Progenitor cell of endocrine pancreas (in vitro differentiated cells): ENCODE measurements at regions not wholly inside any gene's neighbourhood (a gene's known extent, or its start where the extent isn't known, plus 50 kb on each side); places are given as distances from the start of the nearest gene placed in this dataset.

ENCODE experiments used
- DNase-seq: peaks from one replicate; pipeline ENCODE4 v3.0.0; 2021; ENCODE audit warnings: low spot score; ENCODE audit not compliant: unreplicated experiment
- H3K27ac Mint-ChIP-seq: 2 replicates; pipeline ENCODE4 v1.8.0; 2021; ENCODE audit warnings: mild to moderate bottlenecking, moderate library complexity, mixed read lengths
- H3K27me3 Mint-ChIP-seq: 2 replicates; pipeline ENCODE4 v1.8.0; 2021; ENCODE audit warnings: mixed read lengths
- H3K36me3 Mint-ChIP-seq: 2 replicates; pipeline ENCODE4 v1.8.0; 2022; ENCODE audit warnings: mixed read lengths; ENCODE audit not compliant: insufficient read depth
- H3K4me1 Mint-ChIP-seq: 2 replicates; pipeline ENCODE4 v1.8.0; 2021; ENCODE audit warnings: low read depth, mixed read lengths
- H3K4me3 Mint-ChIP-seq: 2 replicates; pipeline ENCODE4 v1.8.0; 2021; ENCODE audit warnings: low read depth, mild to moderate bottlenecking, moderate library complexity, mixed read lengths
- H3K9me3 Mint-ChIP-seq: 2 replicates; pipeline ENCODE4 v1.8.0; 2021; ENCODE audit warnings: low read depth, mixed read lengths
- CTCF ChIP-seq: fragments of 200-600 bp; sonication (generic); IDR thresholded peaks from one replicate; pipeline ENCODE4 v1.5.0; 2021; ENCODE audit warnings: antibody characterized with exemption, mild to moderate bottlenecking; ENCODE audit not compliant: unreplicated experiment

DNA sequence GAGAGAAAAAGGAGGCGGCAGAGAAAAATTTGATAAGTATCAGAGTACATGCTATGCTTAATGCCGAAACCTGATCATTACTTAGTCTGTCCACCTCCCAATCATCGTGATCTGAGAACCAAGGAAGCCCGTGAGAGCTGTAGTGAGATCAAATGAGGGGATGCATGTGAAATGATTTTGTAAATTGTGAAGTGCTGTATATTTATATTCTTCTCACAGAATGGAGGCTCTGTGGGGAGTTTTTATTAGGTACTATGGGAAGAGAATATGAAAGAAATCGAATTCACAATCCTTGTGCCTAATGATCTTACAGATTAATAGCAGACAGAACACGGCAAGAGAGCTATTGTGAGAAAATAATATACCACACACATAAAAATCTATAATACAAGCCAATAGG is 115.5 kb downstream of the LYPLAL1 start:
- DNase-seq: no peak
- Mint-ChIP-seq H3K27me3 (no peaks in the 10 kb centered on the region), H3K4me3 (no peak overlapping the region), H3K9me3 (no peaks in the 10 kb centered on the region), H3K27ac (no peak overlapping the region), H3K36me3 (no peaks in the 10 kb centered on the region), H3K4me1 (no peaks in the 10 kb centered on the region)
- TF ChIP-seq CTCF: no peak

GRCh38 chr1:219283541-219283940 is 109.9 kb downstream of the LYPLAL1 start:
- Mint-ChIP-seq H3K36me3 (no peaks in the 10 kb centered on the region), H3K27me3 (no peaks in the 10 kb centered on the region), H3K4me1 (no peaks in the 10 kb centered on the region), H3K4me3 (no peak overlapping the region), H3K27ac (no peak overlapping the region), H3K9me3 (peaks cover 7% of the 10 kb centered on the region)
- TF ChIP-seq CTCF: no peak
- DNase-seq: no peak

- Mint-ChIP-seq H3K4me3 (no peak overlapping the region), H3K27ac (no peak overlapping the region), H3K4me1 (no peaks in the 10 kb centered on the region), H3K36me3 (no peaks in the 10 kb centered on the region), H3K27me3 (no peaks in the 10 kb centered on the region), H3K9me3 (peaks cover 7% of the 10 kb centered on the region)
- no peak for TF ChIP-seq CTCF
- no peak for DNase-seq
These were observed 108.2 kb downstream of the LYPLAL1 start for GRCh38 chr1:219281831-219282230.

GRCh38 chr1:219279017-219279770 is 105.5 kb downstream of the LYPLAL1 start:
- Mint-ChIP-seq H3K9me3 (peaks cover 7% of the 10 kb centered on the region), H3K4me3 (no peak overlapping the region), H3K4me1 (no peaks in the 10 kb centered on the region), H3K36me3 (peaks cover 3% of the 10 kb centered on the region), H3K27me3 (no peaks in the 10 kb centered on the region), H3K27ac (no peak overlapping the region)
- TF ChIP-seq CTCF: no peak
- DNase-seq: no peak

GRCh38 chr1:219278288-219278687 is 104.6 kb downstream of the LYPLAL1 start:
- Mint-ChIP-seq H3K36me3 (peaks cover 3% of the 10 kb centered on the region), H3K27ac (no peak overlapping the region), H3K27me3 (no peaks in the 10 kb centered on the region), H3K4me3 (no peak overlapping the region), H3K9me3 (no peaks in the 10 kb centered on the region), H3K4me1 (peaks cover 1% of the 10 kb centered on the region)
- no peak for DNase-seq
- TF ChIP-seq CTCF: no peak
